ENCODE measurements at regions not wholly inside any gene's neighbourhood (a gene's known extent, or its start where the extent isn't known, plus 50 kb on each side); places are given as distances from the start of the nearest gene placed in this dataset.

- TF ChIP-seq CTCF (conservative IDR thresholded peaks at IDR 0.05; ENCODE audit: low read length) (no peak), EZH2phosphoT487 (IDR thresholded peaks at IDR 0.05; ENCODE audit: borderline replicate concordance, low read depth, low read length) (no peak)
Measured at GRCh38 chr10:100688201-100688600, 57.2 kb upstream of the PAX2 start.

All from OCI-LY7 (cell line).